HG03521 (cell line): ENCODE measurements at regions not wholly inside any gene's neighbourhood (a gene's known extent, or its start where the extent isn't known, plus 50 kb on each side); places are given as distances from the start of the nearest gene placed in this dataset.
"Not testable (repeated sequence)": the region's sequence is repeated elsewhere in the genome, so short reads cannot be mapped to it uniquely, and the experiment has no call there.

Experiments
- ATAC-seq: cut with Tn5 transposase; IDR thresholded peaks from one replicate; pipeline ENCODE4 v1.9.1; 2021; ENCODE audit warnings: mild to moderate bottlenecking, moderate library complexity; ENCODE audit not compliant: unreplicated experiment

DNA sequence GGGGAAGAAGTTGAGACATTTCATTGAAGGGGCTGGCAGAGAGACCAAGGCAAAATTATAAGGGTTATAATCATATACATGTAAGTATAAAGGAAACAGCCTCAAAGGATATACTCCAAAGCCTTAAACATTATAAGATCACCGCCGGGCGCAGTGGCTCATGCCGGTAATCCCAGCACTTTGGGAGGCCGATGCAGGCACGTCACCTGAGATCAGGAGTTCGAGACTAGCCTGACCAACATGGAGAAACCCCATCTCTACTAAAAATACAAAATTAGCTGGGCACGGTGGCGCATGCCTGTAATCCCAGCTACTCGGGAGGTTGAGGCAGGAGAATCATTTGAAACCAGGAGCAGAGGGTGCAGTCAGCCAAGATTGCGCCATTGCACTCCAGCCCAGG, 1227.0 kb upstream of the NRXN1 start:
- not testable (repeated sequence) for ATAC-seq

GRCh38 chr2:52258038-52258437, 1226.1 kb upstream of the NRXN1 start:
- no peak for ATAC-seq

DNA sequence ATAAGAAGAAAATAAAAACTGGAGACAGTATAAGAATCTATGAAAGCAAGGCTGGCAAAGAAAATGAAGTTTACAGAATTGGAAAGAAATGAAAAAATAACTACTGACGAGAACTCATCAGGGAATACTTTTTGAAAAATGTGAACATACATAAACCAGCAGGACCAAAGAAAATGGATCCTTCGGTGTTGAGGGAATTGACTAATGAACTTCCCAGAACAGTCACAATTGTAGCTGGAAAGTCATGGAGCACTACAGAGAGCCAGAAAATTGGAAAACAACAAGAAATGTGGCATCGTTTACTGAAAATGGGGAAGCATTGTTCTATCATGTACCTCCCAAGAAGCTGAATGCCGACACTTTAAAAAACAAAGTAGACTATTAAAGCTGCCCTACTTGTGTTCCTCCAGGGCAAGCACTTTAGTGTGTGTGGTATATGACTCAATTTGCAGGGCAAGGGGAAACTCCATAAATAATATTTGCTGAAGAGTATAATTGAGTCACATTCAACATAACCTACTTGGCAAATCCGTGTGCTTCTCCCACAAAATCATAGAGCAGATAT, 1221.6 kb upstream of the NRXN1 start:
- no peak for ATAC-seq

GRCh38 chr2:52238782-52239181, 1206.8 kb upstream of the NRXN1 start:
- no peak for ATAC-seq

GRCh38 chr2:52222128-52222527, 1190.2 kb upstream of the NRXN1 start:
- ATAC-seq, result no peak

DNA sequence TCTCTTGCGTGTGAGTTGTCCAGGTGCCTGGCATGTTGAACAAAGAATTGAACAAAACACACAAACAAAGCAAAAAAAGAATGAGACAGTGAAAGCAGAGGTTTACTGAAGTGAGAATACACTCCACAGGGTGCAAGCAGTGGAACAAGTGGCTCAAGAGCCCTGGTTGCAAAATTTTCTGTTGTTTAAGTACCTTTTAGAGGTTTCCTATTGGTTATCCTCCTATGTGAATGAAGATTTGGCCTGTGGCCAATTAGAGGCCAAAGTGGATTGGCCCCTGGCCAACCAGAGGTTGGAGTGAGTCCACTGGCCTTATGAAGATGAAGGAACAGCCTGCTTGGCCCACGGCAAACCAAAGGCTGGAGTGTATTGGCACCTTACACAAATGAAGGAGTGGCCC, 1188.5 kb upstream of the NRXN1 start:
- ATAC-seq, result no peak

- no peak for ATAC-seq
These were observed 1178.7 kb upstream of the NRXN1 start for GRCh38 chr2:52210611-52211010.

DNA sequence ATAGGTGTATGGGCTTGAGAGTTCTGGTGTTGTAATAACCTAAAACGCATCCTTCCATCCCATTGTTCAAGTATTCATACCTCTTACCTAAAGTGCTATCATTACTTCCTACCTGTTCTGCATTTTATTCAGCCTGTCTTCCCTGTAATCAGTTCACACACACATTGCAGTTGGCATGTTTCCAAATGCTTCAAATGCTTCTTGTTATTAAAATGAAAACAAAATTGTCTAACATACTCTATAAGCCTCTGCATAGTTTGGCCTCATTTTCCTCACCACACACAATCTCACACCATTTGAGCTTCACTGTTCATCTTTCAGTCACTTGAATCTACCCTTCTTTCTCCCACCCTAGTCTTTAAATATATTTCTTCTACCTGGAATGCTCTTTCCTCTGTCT, 1178.2 kb upstream of the NRXN1 start:
- no peak for ATAC-seq

DNA sequence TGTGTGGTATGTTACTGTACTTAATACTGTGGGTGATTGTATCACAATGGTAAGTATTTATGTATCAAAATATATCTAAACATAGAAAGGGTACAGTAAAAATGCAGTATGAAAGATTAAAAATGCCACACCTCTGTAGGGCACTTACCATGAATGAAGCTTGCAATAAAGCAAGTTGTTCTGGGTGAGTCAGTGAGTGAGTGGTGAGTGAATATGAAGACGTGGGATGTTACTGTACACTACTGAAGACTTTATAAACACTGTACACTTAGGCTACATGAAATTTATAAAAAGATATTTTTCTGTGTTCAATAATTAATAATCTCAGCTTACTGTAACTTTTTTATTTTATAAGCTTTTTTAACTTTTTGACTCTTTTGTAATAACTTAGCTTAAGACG, 1162.4 kb upstream of the NRXN1 start:
- ATAC-seq, result no peak

DNA sequence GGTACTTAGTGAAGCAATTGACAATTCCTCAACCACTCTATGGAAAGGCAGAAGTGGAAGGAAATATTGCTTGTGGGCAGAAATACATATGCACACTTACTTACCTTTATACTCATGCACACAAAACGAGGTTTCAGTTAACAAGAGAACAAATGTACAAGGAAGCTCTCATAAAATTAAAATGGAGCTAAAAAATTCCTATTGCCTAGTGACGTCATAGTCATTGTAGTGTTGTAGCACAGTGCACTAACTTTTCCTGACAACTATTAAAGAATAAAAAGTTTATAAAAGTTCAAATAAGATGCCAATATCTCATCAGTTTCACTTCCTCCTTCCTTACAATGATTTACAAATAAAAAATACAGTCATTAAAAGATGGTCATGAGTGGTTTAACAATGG, 1161.9 kb upstream of the NRXN1 start:
- no peak for ATAC-seq

GRCh38 chr2:52192656-52193055, 1160.7 kb upstream of the NRXN1 start:
- ATAC-seq, result no peak

GRCh38 chr2:52181080-52181479, 1149.1 kb upstream of the NRXN1 start:
- no peak for ATAC-seq

DNA sequence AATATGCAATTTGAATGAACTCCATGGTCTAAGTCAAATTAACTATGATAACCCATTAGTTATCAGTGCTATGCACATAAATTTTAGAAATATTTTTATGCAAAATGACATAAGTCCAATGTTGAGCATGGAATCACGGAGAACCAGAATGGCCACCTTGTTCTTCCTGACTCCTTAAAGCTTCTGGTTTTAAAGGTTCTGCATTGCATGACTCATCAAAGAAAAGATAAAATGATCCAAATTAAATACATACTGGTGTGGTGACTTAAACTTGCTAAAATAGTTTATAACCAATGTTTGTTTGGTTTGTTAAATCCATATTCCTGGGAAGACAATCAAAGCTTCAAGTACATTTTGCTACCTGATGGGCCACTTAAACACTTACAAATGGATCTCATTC, 1146.9 kb upstream of the NRXN1 start:
- ATAC-seq, result no peak

DNA sequence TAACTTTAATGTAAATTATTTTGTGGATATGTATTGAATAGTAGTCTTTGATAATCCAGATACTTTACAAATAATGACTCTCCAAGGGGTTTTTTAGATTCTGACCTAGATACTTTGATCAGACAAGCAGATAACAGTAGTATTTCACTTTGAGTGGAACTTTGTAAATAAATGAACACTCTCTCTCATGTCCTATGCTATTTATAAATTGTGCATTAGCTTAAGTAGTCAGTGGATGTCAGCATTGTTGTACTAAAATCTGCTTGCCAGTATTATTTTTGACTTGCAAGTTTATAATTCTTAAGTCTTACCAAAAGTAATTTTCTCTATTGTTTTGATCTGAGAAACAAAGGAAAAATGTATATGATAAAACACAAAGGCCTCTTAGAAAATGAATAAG, 1113.1 kb upstream of the NRXN1 start:
- ATAC-seq, result no peak

- no peak for ATAC-seq
These were observed 1112.7 kb upstream of the NRXN1 start for GRCh38 chr2:52144590-52144989.

DNA sequence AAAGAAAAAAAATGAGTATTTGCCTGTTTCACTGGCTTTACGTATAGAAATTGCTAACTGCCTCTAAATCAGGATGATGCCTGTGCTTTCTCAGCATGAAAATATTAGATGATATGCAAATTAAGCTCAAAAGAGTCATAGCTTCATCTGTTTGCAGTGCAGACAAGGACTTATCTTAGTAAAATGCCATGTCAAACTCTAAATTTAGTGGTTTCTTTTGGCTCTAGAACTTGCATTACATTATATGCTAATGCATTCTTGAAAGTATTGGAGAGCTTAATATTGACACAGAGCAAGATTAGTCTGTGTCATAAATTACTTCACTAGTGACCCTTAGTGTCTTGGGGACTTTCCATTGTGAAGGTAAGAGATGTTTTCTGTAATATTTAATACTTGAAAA, 1109.1 kb upstream of the NRXN1 start:
- no peak for ATAC-seq

GRCh38 chr2:52139241-52139640, 1107.3 kb upstream of the NRXN1 start:
- ATAC-seq, result no peak

GRCh38 chr2:52135235-52135634, 1103.3 kb upstream of the NRXN1 start:
- ATAC-seq, result no peak

DNA sequence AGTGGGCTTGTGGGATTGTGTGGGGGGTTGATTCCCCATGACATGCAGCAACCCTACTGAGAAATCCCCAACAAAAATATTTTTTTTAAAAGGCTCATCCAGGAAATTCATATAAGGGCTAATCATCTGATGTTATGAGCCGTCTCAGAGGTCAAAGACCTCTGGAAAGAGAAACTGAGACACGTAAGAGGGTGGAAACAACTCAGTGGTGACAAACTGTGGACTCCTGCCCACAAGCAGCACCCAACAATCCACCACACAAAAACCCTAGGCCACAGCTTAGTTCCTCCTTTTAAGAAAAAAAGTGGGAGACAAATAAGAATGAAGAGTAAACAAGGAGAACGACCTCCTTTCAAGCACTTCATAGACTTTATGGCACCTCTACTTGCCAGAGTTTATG, 1096.1 kb upstream of the NRXN1 start:
- no peak for ATAC-seq

DNA sequence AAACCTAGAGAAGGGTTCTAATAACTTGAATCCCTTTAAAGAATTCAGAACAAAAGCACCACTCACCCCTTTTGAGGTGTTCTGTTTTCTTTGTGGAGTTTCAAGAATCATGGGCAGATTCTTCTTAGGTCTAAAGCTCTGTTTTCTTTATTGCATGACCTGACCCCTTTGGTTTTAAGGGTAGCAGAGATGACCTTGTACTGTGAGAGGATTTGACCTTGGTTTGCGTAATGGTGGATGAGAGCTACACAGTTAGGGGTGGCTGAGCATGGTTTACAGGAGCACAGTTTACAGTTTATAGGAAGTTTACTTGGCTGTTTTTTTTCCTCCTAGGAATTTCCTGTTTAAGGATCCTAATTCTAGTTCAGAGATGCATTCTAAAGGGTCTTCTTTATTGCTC, 1095.6 kb upstream of the NRXN1 start:
- no peak for ATAC-seq

GRCh38 chr2:52117299-52117698, 1085.4 kb upstream of the NRXN1 start:
- ATAC-seq, result no peak

DNA sequence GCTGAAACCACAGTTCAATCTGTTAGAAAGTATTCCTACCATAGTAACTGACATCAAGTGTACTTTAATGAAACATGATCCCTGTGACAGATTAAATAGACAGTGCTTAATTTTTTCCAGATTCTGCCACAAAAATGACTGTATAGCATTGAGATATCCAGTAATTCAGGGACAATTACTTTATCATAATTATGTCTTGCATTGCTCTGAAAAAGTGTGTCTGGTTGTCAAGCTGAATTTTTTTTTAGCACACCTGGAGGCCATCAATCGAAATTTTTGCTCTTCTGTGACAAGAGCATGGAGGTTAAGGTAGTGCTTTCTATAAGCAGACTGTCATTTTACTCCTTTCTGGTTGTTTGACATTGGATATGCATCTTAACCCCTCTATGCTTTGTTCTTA, 1083.8 kb upstream of the NRXN1 start:
- no peak for ATAC-seq

DNA sequence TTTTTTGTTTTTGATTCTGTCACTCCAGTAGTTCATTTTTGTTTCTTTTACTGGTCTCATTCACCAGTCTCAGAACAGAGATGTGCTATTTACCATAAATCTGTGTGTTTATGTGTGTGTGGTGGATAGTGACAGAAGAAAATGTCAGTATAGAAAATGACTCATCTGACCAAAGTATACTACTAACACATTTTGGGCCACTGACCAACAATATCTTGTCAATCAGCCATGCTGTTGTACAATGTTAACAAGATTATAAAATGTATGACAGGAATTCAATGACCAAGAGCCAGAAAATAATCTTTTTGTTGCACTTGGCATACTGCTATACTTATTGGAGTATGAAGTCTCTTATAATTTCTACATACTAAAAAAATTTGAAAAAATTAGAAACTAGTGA, 1081.4 kb upstream of the NRXN1 start:
- ATAC-seq, result no peak

DNA sequence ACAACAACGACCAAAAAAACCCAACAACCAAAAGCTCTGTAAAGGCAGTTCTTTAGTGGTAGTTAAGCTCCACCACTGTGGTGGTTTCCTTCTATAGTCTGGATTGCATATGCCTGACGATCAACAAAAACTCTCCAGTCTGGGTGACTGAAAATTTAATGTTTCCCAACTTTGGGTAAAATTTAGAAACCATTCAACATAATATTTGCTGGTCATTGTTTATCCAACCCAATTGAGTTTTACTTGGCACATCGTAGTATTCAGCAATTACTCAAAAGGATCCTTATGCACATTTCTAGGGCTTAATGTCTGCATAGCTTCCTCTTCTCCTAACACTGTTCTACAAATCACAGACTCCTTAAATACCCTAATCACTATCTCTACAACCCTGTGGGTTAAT, 1080.2 kb upstream of the NRXN1 start:
- ATAC-seq, result no peak
